Prostate gland (tissue), 2 donors: ENCODE measurements at regions not wholly inside any gene's neighbourhood (a gene's known extent, or its start where the extent isn't known, plus 50 kb on each side); places are given as distances from the start of the nearest gene placed in this dataset.

Source experiments
- DNase-seq: peaks from one replicate; pipeline ENCODE4 v3.0.0-alpha.2; 2019; ENCODE audit warnings: low spot score
- H3K27ac ChIP-seq, 2 donors: fragments of 200-600 bp; sonication (generic); 2 replicates each; pipeline ENCODE4 v1.5.1; 2017 to 2019
- H3K27me3 ChIP-seq: fragments of 200-600 bp; sonication (generic); replicated peaks from 2 replicates; pipeline ENCODE4 v1.5.1; 2019; ENCODE audit not compliant: insufficient read depth
- H3K36me3 ChIP-seq, 2 donors: fragments of 200-600 bp; sonication (generic); 1 replicate in 1 of 2; 2 replicates in 1 of 2; pipeline versions ENCODE4 v1.5.1 to v1.8.1; 2017 to 2019
- H3K4me1 ChIP-seq: fragments of 200-600 bp; sonication (generic); replicated peaks from 2 replicates; pipeline ENCODE4 v1.5.1; 2019
- H3K4me3 ChIP-seq, 2 donors: fragments of 200-600 bp; sonication (generic); 2 replicates each; pipeline ENCODE4 v1.5.1; 2017 to 2019
- H3K9me3 ChIP-seq: fragments of 200-600 bp; sonication (generic); 2 replicates; pipeline ENCODE4 v1.5.1; 2017
- POLR2A ChIP-seq: fragments of 450-650 bp; IDR thresholded peaks from one replicate; pipeline ENCODE4 v1.6.1; 2016; ENCODE audit warnings: antibody characterized with exemption, mild to moderate bottlenecking
- POLR2AphosphoS5 ChIP-seq: sonication (generic); formaldehyde crosslinking; IDR thresholded peaks from one replicate; pipeline ENCODE4 v1.6.1; 2017; ENCODE audit warnings: antibody characterized with exemption
- WGBS: methylation state at CpG from one replicate; pipeline ENCODE4 v1.1.5; 2018; 5-methylcytosine and 5-hydroxymethylcytosine counted together
- intact Hi-C: fragments of 100-400 bp; cut with DNase I; formaldehyde crosslinking; loops from one replicate; pipeline ENCODE4 v1.14.2; 2022
- TF ChIP-seq, protein P1 (sequence below), 4 experiments: fragments of 200-600 bp in 2 of 4; fragments of 450-650 bp in 2 of 4; sonication (generic) in 2 of 4; IDR thresholded peaks; 1 replicate in 3 of 4; 2 replicates in 1 of 4; pipeline ENCODE4 v1.5.1; 2016 to 2019; ENCODE audit warnings: antibody characterized with exemption in 4 of 4, mild to moderate bottlenecking in 2 of 4, moderate library complexity in 2 of 4

- 84% methylated on average over 2 of the region's 2 CpGs for WGBS
- no peak for DNase-seq
- Histone ChIP-seq H3K4me1 (no peaks in the 10 kb centered on the region), H3K27me3 (no peaks in the 10 kb centered on the region), H3K27ac (no peak overlapping the region), H3K36me3 (no peaks in the 10 kb centered on the region), H3K9me3 (no peaks in the 10 kb centered on the region), H3K4me3 (no peak overlapping the region)
- intact Hi-C loops: no loop called here
- TF ChIP-seq POLR2A (no peak), POLR2AphosphoS5 (no peak)
- TF ChIP-seq, protein P1, sequence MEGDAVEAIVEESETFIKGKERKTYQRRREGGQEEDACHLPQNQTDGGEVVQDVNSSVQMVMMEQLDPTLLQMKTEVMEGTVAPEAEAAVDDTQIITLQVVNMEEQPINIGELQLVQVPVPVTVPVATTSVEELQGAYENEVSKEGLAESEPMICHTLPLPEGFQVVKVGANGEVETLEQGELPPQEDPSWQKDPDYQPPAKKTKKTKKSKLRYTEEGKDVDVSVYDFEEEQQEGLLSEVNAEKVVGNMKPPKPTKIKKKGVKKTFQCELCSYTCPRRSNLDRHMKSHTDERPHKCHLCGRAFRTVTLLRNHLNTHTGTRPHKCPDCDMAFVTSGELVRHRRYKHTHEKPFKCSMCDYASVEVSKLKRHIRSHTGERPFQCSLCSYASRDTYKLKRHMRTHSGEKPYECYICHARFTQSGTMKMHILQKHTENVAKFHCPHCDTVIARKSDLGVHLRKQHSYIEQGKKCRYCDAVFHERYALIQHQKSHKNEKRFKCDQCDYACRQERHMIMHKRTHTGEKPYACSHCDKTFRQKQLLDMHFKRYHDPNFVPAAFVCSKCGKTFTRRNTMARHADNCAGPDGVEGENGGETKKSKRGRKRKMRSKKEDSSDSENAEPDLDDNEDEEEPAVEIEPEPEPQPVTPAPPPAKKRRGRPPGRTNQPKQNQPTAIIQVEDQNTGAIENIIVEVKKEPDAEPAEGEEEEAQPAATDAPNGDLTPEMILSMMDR (IDR thresholded peaks at IDR 0.05): peak in 3 of 4 experiments; percentile 16 to 26 (median 25)
Observed at GRCh38 chr13:29713839-29714238, 118.4 kb upstream of the SLC7A1 start.

GRCh38 chr13:29711776-29712175, 116.3 kb upstream of the SLC7A1 start:
- Histone ChIP-seq H3K27ac (no peak overlapping the region), H3K27me3 (no peaks in the 10 kb centered on the region), H3K4me1 (no peaks in the 10 kb centered on the region), H3K36me3 (no peaks in the 10 kb centered on the region), H3K4me3 (no peak overlapping the region), H3K9me3 (no peaks in the 10 kb centered on the region)
- intact Hi-C loops: no loop called here
- WGBS: 59% methylated on average over 4 of the region's 4 CpGs
- DNase-seq: no peak
- TF ChIP-seq, protein P1 (IDR thresholded peaks at IDR 0.05): no peak
- no peak for TF ChIP-seq POLR2A
- no peak for TF ChIP-seq POLR2AphosphoS5

GRCh38 chr13:29710511-29710910, 115.0 kb upstream of the SLC7A1 start:
- no peak for DNase-seq
- intact Hi-C loops: no loop called here
- H3K27ac ChIP-seq: no peak overlapping the region
- WGBS: 86% methylated on average over 1 of the region's 1 CpG
- H3K4me3 ChIP-seq: no peak overlapping the region
- TF ChIP-seq POLR2A (no peak), POLR2AphosphoS5 (no peak)
- TF ChIP-seq, protein P1 (IDR thresholded peaks at IDR 0.05): no peak
- H3K36me3 ChIP-seq: no peaks in the 10 kb centered on the region
- no peaks in the 10 kb centered on the region for H3K4me1 ChIP-seq
- H3K27me3 ChIP-seq: no peaks in the 10 kb centered on the region
- H3K9me3 ChIP-seq: no peaks in the 10 kb centered on the region

DNA sequence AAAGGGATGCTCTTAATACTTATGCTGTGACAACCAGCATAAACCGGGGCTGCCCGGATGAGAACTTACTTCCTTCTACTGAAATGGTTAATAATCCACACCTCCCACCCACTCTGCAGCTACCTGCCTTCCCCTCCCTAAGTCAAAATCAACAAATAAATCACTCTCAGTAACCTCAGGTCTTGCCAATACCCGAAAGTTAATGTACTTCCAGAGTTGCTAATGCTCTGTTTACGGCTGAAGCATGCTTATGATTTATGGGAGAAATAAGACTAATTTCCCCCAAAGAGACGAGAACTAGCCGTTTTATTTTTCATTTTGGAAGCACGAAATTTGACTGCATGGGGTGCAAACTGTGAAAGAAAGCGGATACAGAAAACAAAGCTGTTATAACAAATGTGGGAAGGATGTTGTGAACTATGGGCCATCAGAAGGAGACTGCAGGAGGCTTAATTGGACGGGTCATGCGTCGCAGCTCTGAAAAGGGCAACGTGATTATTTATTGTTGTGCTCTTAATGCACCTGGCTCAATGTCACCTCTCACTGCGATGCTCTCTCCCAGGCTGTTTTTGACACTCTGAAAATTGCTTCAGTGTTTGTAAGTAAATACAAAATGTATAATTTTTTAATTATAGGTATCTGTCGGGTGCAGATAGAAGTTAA, 114.0 kb upstream of the SLC7A1 start:
- no peaks in the 10 kb centered on the region for H3K4me1 ChIP-seq
- TF ChIP-seq, protein P1 (IDR thresholded peaks at IDR 0.05): no peak
- TF ChIP-seq POLR2AphosphoS5 (no peak), POLR2A (no peak)
- H3K4me3 ChIP-seq: no peak overlapping the region
- WGBS: 17% methylated on average over 14 of the region's 14 CpGs
- H3K27ac ChIP-seq: no peak overlapping the region
- H3K36me3 ChIP-seq: no peaks in the 10 kb centered on the region
- no peaks in the 10 kb centered on the region for H3K27me3 ChIP-seq
- no peak for DNase-seq
- intact Hi-C loops: no loop called here
- no peaks in the 10 kb centered on the region for H3K9me3 ChIP-seq

DNA sequence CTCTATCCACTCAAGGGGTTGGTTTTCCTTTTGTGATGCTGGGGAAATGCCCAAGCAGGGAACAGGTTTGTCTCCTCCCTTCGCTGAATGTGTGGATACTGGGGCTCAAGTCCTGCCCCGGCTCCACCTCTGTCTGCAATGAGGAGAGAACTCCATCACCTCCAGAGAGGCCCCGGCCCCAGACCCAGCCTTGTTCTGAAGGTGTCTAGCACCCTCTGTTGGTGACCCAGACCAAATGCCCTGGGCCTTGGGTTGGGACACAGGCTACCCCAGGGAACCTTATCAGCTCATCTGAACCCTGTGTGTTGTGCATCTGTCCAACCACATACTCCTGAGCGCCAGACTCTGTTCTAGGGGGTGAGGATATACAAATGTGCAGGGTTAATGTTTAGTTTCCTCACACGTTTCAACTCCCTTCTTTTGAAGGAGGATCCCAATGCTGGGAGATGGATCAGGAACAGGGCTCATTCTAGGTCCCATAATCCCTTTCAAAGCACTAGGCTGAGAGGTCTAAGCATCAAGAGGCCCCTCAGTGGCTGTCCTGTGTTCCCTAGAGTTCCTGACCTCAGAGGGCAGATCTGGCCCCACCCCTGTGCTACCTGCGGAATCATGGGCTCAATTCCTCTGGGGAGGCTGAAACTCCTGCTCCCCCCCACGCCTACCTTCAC, 112.5 kb upstream of the SLC7A1 start:
- H3K4me3 ChIP-seq: no peak overlapping the region
- no peaks in the 10 kb centered on the region for H3K27me3 ChIP-seq
- intact Hi-C loops: no loop called here
- H3K27ac ChIP-seq: no peak overlapping the region
- TF ChIP-seq POLR2AphosphoS5: no peak
- TF ChIP-seq, protein P1 (IDR thresholded peaks at IDR 0.05): peak in 3 of 4 experiments; percentile 32 to 54 (median 37)
- no peaks in the 10 kb centered on the region for H3K36me3 ChIP-seq
- 76% methylated on average over 7 of the region's 7 CpGs for WGBS
- H3K9me3 ChIP-seq: no peaks in the 10 kb centered on the region
- no peaks in the 10 kb centered on the region for H3K4me1 ChIP-seq
- no peak for DNase-seq
